BJ (cell line): ENCODE measurements at regions not wholly inside any gene's neighbourhood (a gene's known extent, or its start where the extent isn't known, plus 50 kb on each side); places are given as distances from the start of the nearest gene placed in this dataset.

ENCODE experiments used
- CTCF ChIA-PET: fragments of 350-600 bp; formaldehyde crosslinking; extraction: SDS; loops from one replicate; lab custom pipeline; 2021; ENCODE audit warnings: antibody characterized with exemption, inconsistent platforms; lab: Yijun Ruan, JAX
- POLR2A ChIA-PET: fragments of 300-600 bp; sonication (Branson Sonifier 250); formaldehyde crosslinking; extraction: SDS; loops from one replicate; lab custom pipeline; 2021; ENCODE audit warnings: antibody characterized with exemption; lab: Charles Lee
- DNase-seq: peaks from one replicate; pipeline ENCODE4 v3.0.0-alpha.2; 2011; ENCODE audit warnings: low read depth
- H3K27me3 ChIP-seq: 2 replicates; pipeline ENCODE4 v1.6.0; 2011; ENCODE audit warnings: low read length; ENCODE audit not compliant: control insufficient read depth, insufficient read depth
- H3K36me3 ChIP-seq: 2 replicates; pipeline ENCODE4 v1.5.1; 2011; ENCODE audit warnings: low read length; ENCODE audit not compliant: control insufficient read depth, insufficient read depth
- H3K4me3 ChIP-seq: 2 replicates; pipeline ENCODE4 v1.5.1; 2011; ENCODE audit warnings: low read depth, mild to moderate bottlenecking, control low read depth, low read length
- CTCF ChIP-seq: IDR thresholded peaks from 2 replicates; pipeline ENCODE4 v1.5.1; 2011; ENCODE audit warnings: low read depth, mild to moderate bottlenecking, control low read depth, inconsistent platforms, low read length, moderate library complexity; ENCODE audit not compliant: insufficient read depth

DNA sequence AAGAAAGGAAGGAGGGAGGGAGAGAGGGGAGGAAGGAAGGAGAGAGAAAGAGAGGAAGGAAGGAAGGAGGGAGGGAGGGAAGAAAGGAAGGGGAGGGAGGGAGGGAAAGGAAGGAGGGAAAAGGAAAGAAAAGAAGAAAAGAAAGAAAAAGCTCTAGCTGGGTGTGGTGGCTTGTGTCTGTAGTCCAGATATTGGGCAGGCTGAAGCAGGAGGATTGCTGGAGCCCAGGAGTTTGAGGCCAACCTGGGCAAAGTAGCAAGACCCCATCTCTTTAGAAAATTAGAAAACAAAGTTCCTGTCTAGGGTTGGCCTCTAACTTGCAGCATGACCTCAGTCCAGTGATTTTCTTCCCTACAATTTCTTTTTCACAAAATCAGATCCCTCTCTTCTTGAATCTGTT, 208.2 kb upstream of the NUDT4 start:
- TF ChIP-seq CTCF: no peak
- Histone ChIP-seq H3K4me3 (no peak overlapping the region), H3K27me3 (no peaks in the 10 kb centered on the region), H3K36me3 (no peaks in the 10 kb centered on the region)
- ChIA-PET CTCF (no interaction called here), POLR2A (no interaction called here)
- DNase-seq: no peak

- TF ChIP-seq CTCF: no peak
- no peaks in the 10 kb centered on the region for H3K36me3 ChIP-seq
- H3K27me3 ChIP-seq: no peaks in the 10 kb centered on the region
- no peak for DNase-seq
- POLR2A ChIA-PET: no interaction called here
- CTCF ChIA-PET: no interaction called here
- no peak overlapping the region for H3K4me3 ChIP-seq
Observed at GRCh38 chr12:93170928-93171327, 206.8 kb upstream of the NUDT4 start.

DNA sequence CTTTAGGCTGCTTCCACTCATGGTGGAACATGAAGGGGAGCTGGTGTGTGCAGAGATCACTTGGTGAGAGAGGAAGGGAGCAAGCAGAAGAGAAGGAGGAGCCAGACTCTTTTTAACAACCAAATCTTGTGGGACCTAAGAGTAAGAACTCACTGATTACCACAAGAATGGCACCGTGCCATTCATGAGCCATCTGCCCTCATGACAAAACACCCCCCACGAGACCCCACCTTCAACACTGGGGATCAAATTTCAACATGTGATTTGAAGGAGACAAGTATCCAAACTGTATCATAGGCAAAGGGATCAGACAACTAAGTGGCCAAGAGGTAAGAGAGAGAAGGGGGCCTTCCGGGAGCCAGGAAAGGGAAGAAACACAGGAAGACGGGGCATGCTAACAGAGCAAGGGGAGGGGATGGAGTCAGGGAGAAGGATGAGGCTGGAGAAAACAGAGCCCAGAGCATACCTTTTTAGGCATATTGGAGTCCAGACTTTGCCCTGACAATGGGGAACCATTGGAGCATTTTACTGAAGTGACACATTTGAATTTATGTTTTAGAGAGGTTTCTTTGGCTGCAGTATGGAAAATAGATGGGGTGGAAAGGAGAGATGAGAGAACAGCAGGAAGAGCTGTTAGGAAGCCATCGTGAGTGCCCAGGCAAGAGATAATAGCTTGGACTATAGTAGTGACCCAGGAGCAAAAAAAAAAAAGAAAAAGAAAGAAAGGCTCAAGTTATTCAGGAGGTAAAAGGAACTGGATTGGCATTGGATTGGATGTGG, 204.4 kb upstream of the NUDT4 start:
- ChIA-PET CTCF (no interaction called here), POLR2A (no interaction called here)
- DNase-seq: no peak
- H3K27me3 ChIP-seq: no peaks in the 10 kb centered on the region
- no peak for TF ChIP-seq CTCF
- H3K4me3 ChIP-seq: no peak overlapping the region
- H3K36me3 ChIP-seq: no peaks in the 10 kb centered on the region

- Histone ChIP-seq H3K4me3 (no peak overlapping the region), H3K36me3 (no peaks in the 10 kb centered on the region), H3K27me3 (no peaks in the 10 kb centered on the region)
- no peak for DNase-seq
- POLR2A ChIA-PET: no interaction called here
- TF ChIP-seq CTCF: no peak
- CTCF ChIA-PET: no interaction called here
Observed at GRCh38 chr12:93174048-93174447, 203.7 kb upstream of the NUDT4 start.

- H3K36me3 ChIP-seq: no peaks in the 10 kb centered on the region
- POLR2A ChIA-PET: no interaction called here
- no peak for TF ChIP-seq CTCF
- H3K4me3 ChIP-seq: no peak overlapping the region
- no peaks in the 10 kb centered on the region for H3K27me3 ChIP-seq
- CTCF ChIA-PET: no interaction called here
- no peak for DNase-seq
Observed at GRCh38 chr12:93174473-93174872, 203.3 kb upstream of the NUDT4 start.
